ENCODE measurements at regions not wholly inside any gene's neighbourhood (a gene's known extent, or its start where the extent isn't known, plus 50 kb on each side); places are given as distances from the start of the nearest gene placed in this dataset.

DNA sequence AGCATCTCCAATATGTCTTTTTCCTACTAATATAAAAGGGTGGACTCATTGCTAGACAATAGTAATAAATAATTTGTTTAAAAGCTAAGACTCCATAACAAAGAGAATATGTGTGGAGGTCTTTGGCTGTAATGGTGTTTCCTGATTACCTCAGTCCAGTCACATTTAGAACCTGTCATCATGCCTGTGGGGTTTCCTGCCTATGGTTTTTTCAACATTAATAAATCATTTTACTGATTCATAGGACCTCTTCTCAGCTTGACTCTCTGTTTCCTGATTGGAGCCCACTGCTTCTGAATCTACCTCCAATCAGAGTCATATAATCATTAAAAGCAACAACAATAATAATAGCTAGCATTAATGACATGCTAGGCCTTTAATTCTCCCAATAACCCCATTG lies 52.4 kb upstream of the GNAI1 start:
- Histone ChIP-seq H3K36me3 (ENCODE audit: control insufficient read depth, insufficient read depth, low read length) (no peaks in the 10 kb centered on the region), H3K27me3 (ENCODE audit: control insufficient read depth, insufficient read depth, low read length) (no peaks in the 10 kb centered on the region), H3K4me3 (ENCODE audit: low read depth, low read length) (no peak overlapping the region)
- TF ChIP-seq CTCF (IDR thresholded peaks at IDR 0.05; ENCODE audit: insufficient read depth, low read length, poor library complexity, severe bottlenecking), result no peak
- DNase-seq (ENCODE audit: low read depth), result no peak

DNA sequence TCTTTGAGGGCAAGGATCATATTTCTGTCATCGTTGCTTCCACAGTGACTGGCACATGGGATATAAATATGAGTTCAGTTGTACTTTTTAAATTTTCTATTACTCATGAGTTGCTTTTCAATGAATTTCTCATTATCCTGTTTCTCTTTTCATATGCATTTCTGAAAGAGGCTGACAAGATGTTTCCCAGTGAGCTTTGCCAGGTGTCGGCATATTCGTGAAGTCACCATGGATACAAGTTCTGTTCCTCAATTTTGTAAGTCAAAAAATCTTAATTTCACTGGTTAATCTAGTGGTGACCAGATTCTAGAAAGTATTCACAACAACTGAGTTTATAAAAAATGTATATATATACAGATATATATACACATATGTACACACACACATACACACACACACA lies 55.7 kb upstream of the GNAI1 start:
- Histone ChIP-seq H3K27me3 (ENCODE audit: control insufficient read depth, insufficient read depth, low read length) (no peaks in the 10 kb centered on the region), H3K4me3 (ENCODE audit: low read depth, low read length) (no peak overlapping the region), H3K36me3 (ENCODE audit: control insufficient read depth, insufficient read depth, low read length) (no peaks in the 10 kb centered on the region)
- no peak for TF ChIP-seq CTCF (IDR thresholded peaks at IDR 0.05; ENCODE audit: insufficient read depth, low read length, poor library complexity, severe bottlenecking)
- no peak for DNase-seq (ENCODE audit: low read depth)

DNA sequence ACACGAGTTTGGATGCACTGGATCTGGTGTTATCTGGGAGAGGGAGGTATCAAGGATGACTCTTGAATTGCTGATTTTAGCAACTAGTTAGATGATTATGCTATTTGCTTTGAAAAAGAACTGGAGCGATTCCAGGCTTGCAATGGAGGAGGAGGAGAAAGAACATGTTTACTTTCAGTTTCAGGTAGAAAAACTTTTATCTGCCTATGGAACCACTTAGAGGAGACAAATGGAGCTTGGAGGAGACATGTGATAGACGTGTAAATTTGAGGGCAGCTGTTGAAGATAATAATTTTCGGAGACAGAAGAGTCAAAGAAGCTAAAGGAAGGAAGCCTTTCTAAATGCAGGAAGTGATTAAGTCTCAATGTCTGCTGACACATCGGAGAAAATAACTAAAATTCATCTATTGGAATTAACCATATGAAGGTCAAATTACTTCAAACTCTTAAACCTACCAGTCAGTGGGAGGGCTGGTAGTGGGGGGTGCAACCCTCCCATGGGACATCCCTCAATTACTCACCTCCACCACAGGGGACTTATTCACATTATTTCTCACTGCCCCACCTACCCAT lies 56.4 kb upstream of the GNAI1 start:
- DNase-seq (ENCODE audit: low read depth), result no peak
- TF ChIP-seq CTCF (IDR thresholded peaks at IDR 0.05; ENCODE audit: insufficient read depth, low read length, poor library complexity, severe bottlenecking), result no peak
- no peak overlapping the region for H3K4me3 ChIP-seq (ENCODE audit: low read depth, low read length)
- no peaks in the 10 kb centered on the region for H3K27me3 ChIP-seq (ENCODE audit: control insufficient read depth, insufficient read depth, low read length)
- no peaks in the 10 kb centered on the region for H3K36me3 ChIP-seq (ENCODE audit: control insufficient read depth, insufficient read depth, low read length)

DNA sequence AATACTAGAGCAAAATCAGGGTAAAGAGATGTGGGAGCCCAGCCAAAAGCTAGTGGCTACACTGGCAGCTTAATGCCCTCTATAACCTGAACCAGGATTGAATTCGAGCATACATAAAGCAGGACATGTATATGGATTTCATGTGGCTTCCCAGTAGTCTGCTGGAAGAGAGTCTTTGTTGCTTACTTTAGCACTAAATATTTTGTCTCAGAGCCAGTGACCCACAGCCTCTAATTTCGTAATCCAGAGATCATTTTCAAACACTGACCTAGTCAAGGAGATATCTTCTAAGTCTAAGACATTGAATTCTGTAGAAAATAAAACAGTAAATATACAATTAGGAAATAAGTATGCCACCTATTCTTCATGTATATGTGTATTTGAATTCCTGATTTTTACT lies 64.2 kb upstream of the GNAI1 start:
- H3K4me3 ChIP-seq (ENCODE audit: low read depth, low read length), result no peak overlapping the region
- H3K27me3 ChIP-seq (ENCODE audit: control insufficient read depth, insufficient read depth, low read length), result no peaks in the 10 kb centered on the region
- TF ChIP-seq CTCF (IDR thresholded peaks at IDR 0.05; ENCODE audit: insufficient read depth, low read length, poor library complexity, severe bottlenecking), result no peak
- DNase-seq (ENCODE audit: low read depth), result no peak
- H3K36me3 ChIP-seq (ENCODE audit: control insufficient read depth, insufficient read depth, low read length), result no peaks in the 10 kb centered on the region

- no peaks in the 10 kb centered on the region for H3K27me3 ChIP-seq (ENCODE audit: control insufficient read depth, insufficient read depth, low read length)
- no peak for DNase-seq (ENCODE audit: low read depth)
- H3K4me3 ChIP-seq (ENCODE audit: low read depth, low read length), result no peak overlapping the region
- no peaks in the 10 kb centered on the region for H3K36me3 ChIP-seq (ENCODE audit: control insufficient read depth, insufficient read depth, low read length)
- TF ChIP-seq CTCF (IDR thresholded peaks at IDR 0.05; ENCODE audit: insufficient read depth, low read length, poor library complexity, severe bottlenecking), result no peak
Measured at GRCh38 chr7:80066639-80067038, 68.0 kb upstream of the GNAI1 start.

GRCh38 chr7:80063834-80064233 lies 70.8 kb upstream of the GNAI1 start:
- Histone ChIP-seq H3K27me3 (ENCODE audit: control insufficient read depth, insufficient read depth, low read length) (no peaks in the 10 kb centered on the region), H3K36me3 (ENCODE audit: control insufficient read depth, insufficient read depth, low read length) (no peaks in the 10 kb centered on the region), H3K4me3 (ENCODE audit: low read depth, low read length) (no peak overlapping the region)
- no peak for DNase-seq (ENCODE audit: low read depth)
- TF ChIP-seq CTCF (IDR thresholded peaks at IDR 0.05; ENCODE audit: insufficient read depth, low read length, poor library complexity, severe bottlenecking), result no peak
